HUES48 (cell line): ENCODE measurements at regions not wholly inside any gene's neighbourhood (a gene's known extent, or its start where the extent isn't known, plus 50 kb on each side); places are given as distances from the start of the nearest gene placed in this dataset.
A peak's percentile ranks its signal among the peaks of the same experiment; 100 is the strongest.

Experiments used
- H3K27ac ChIP-seq: one replicate; pipeline ENCODE4 v1.7.0; 2013; ENCODE audit warnings: low read depth, low read length, inconsistent platforms
- H3K27me3 ChIP-seq: 2 replicates; pipeline ENCODE4 v1.6.1; 2013; ENCODE audit warnings: mild to moderate bottlenecking, low read length; ENCODE audit not compliant: control insufficient read depth, insufficient read depth
- H3K36me3 ChIP-seq: 2 replicates; pipeline ENCODE4 v1.6.1; 2013; ENCODE audit warnings: low read length; ENCODE audit not compliant: control insufficient read depth, insufficient read depth
- H3K4me1 ChIP-seq: 2 replicates; pipeline ENCODE4 v1.6.1; 2013; ENCODE audit warnings: mild to moderate bottlenecking, low read length; ENCODE audit not compliant: control insufficient read depth, insufficient read depth
- H3K4me3 ChIP-seq: 2 replicates; pipeline ENCODE4 v1.5.1; 2013; ENCODE audit warnings: mild to moderate bottlenecking, low read depth, low read length
- H3K9ac ChIP-seq: 2 replicates; pipeline ENCODE4 v1.6.1; 2013; ENCODE audit warnings: mild to moderate bottlenecking, low read depth, low read length, moderate library complexity
- H3K9me3 ChIP-seq: 2 replicates; pipeline ENCODE4 v1.6.1; 2013; ENCODE audit warnings: low read length; ENCODE audit not compliant: control insufficient read depth, insufficient read depth

DNA sequence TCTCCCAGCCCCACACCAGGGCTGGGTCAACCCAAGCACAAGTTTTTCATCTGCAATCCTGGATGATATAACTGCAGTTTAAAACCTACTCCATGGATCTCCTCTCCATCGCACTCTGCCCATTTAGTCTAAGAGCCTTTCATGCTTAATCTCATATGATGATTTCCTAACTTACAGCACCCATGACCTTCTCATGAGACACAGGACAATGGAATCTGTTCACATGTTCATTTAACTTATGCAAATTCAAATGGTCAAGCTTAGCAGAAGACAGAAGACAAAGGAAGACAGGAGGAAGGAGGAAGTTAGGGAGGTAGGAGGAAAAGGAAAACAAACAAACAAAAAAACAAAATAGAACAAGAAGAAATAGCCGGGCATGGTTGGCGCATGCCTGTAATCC, 64.6 kb upstream of the PNMA1 start:
- Histone ChIP-seq H3K4me3 (no peak overlapping the region), H3K36me3 (no peaks in the 10 kb centered on the region), H3K9me3 (no peaks in the 10 kb centered on the region), H3K27ac (no peak overlapping the region), H3K4me1 (no peaks in the 10 kb centered on the region), H3K9ac (no peak overlapping the region), H3K27me3 (peaks cover 27% of the 10 kb centered on the region)

- Histone ChIP-seq H3K4me1 (no peaks in the 10 kb centered on the region), H3K27ac (no peak overlapping the region)
These were observed 63.2 kb upstream of the PNMA1 start for GRCh38 chr14:73777420-73777819.

DNA sequence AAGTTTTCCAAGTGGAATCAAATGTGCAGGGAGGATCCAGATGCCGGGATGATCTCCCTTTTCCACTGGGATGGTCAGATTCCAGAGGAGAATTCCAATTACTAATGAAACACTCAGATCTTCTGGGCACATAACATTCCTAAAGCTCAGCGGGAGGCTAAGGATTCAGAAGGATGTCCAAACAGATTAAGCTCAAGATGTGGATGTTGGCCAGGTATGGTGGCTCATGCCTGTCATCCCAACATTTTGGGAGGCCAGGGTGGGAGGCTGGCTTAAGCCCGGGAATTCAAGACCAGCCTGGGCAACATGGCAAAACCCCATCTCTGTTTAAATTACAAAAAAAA, 62.0 kb upstream of the PNMA1 start:
- Histone ChIP-seq H3K9me3 (no peaks in the 10 kb centered on the region), H3K27me3 (peaks cover 14% of the 10 kb centered on the region), H3K36me3 (no peaks in the 10 kb centered on the region), H3K27ac (no peak overlapping the region), H3K4me3 (no peak overlapping the region), H3K4me1 (peaks cover 8% of the 10 kb centered on the region), H3K9ac (no peak overlapping the region)

More at GRCh38 chr14:73777420-73777819, 63.2 kb upstream of the PNMA1 start:
- Histone ChIP-seq H3K27me3 (peaks cover 17% of the 10 kb centered on the region), H3K36me3 (no peaks in the 10 kb centered on the region), H3K9ac (no peak overlapping the region), H3K9me3 (no peaks in the 10 kb centered on the region), H3K4me3 (no peak overlapping the region)

- no peaks in the 10 kb centered on the region for H3K9me3 ChIP-seq
- no peaks in the 10 kb centered on the region for H3K36me3 ChIP-seq
- peaks cover 14% of the 10 kb centered on the region for H3K27me3 ChIP-seq
- no peak overlapping the region for H3K27ac ChIP-seq
- H3K4me3 ChIP-seq: no peak overlapping the region
- H3K4me1 ChIP-seq: peaks cover 10% of the 10 kb centered on the region
- H3K9ac ChIP-seq: no peak overlapping the region
These were observed 61.4 kb upstream of the PNMA1 start for GRCh38 chr14:73775339-73776193.

DNA sequence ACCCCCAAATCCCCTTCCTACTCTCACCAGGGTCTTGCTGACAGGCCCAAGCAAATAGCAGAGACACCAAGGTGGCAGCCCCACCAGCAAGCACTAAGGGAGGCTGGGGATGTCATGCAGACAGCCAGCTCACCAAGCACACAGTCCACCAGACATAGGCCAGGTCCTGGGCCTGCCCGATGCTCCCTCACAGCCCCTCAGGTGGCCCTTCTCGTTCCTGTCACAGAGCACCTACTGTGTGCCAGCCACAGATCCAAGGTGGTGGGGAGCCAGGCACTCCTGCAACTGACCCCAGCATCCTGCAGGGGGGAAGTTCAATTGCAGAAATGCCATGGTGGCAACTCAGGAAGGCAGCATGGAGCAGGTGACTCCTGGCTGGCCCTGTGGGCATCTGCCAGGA, 60.5 kb upstream of the PNMA1 start:
- no peak overlapping the region for H3K27ac ChIP-seq

DNA sequence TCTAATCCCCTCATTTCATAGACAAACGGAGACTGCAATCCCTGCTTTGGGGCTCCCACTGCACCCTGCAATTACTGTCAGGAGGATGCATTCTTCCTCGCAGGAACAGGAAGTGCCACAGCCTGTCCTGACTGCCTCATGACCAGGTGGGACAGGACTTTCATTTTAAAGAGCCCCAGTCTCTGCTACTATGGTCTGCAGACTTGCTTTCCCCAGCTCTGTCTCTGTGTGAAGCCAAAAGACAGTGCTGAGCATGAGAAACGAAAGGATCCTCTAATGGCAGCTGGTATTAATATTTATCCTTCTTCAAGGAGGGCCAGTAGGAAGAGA, 60.0 kb upstream of the PNMA1 start:
- H3K4me3 ChIP-seq: no peak overlapping the region
- no peak overlapping the region for H3K9ac ChIP-seq
- H3K27ac ChIP-seq: no peak overlapping the region
- H3K9me3 ChIP-seq: no peaks in the 10 kb centered on the region
- H3K4me1 ChIP-seq: peaks cover 10% of the 10 kb centered on the region
- H3K27me3 ChIP-seq: peaks cover 12% of the 10 kb centered on the region
- H3K36me3 ChIP-seq: no peaks in the 10 kb centered on the region

More for the DNA sequence above, 60.5 kb upstream of the PNMA1 start:
- Histone ChIP-seq H3K36me3 (no peaks in the 10 kb centered on the region), H3K9me3 (no peaks in the 10 kb centered on the region), H3K27me3 (peaks cover 12% of the 10 kb centered on the region), H3K4me1 (peaks cover 10% of the 10 kb centered on the region), H3K9ac (no peak overlapping the region), H3K4me3 (no peak overlapping the region)

DNA sequence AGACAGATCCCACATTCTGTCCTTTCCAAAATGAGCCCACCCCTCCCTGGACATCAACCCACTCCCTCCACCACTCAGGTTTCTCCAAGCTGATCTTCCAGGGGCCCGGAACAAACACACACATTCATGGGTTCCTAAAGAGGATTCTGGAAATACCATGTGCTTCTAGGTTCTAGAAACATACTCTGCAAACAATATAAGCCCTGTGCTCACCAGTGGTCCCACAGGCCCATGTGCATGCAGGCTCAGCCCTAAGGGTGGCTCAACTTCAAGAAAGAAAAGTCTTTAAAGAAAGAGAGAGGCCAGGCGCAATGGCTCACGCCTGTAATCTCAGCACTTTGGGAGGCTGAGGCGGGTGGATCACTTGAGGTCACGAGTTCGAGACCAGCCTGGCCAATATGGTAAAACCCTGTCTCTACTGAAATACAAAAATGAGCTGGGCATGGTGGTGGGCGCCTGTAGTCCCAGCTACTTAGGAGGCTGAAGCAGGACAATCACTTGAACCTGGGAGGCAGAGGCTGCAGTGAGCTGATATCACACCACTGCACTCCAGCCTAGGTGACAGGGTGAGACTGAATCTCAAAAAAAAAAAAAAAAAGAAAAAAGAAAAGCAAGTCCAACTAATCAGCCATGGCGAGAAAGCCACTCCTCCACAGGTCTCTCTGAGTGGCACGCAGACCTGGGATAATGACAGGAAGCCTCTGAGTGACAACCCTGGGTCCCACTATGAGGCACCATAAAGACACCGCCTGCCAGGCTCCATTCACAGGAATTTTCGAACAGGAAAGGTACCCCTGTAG, 59.5 kb upstream of the PNMA1 start:
- Histone ChIP-seq H3K9ac (no peak overlapping the region), H3K4me1 (peaks cover 10% of the 10 kb centered on the region), H3K9me3 (no peaks in the 10 kb centered on the region), H3K4me3 (no peak overlapping the region), H3K27me3 (peaks cover 12% of the 10 kb centered on the region), H3K36me3 (no peaks in the 10 kb centered on the region), H3K27ac (no peak overlapping the region)

DNA sequence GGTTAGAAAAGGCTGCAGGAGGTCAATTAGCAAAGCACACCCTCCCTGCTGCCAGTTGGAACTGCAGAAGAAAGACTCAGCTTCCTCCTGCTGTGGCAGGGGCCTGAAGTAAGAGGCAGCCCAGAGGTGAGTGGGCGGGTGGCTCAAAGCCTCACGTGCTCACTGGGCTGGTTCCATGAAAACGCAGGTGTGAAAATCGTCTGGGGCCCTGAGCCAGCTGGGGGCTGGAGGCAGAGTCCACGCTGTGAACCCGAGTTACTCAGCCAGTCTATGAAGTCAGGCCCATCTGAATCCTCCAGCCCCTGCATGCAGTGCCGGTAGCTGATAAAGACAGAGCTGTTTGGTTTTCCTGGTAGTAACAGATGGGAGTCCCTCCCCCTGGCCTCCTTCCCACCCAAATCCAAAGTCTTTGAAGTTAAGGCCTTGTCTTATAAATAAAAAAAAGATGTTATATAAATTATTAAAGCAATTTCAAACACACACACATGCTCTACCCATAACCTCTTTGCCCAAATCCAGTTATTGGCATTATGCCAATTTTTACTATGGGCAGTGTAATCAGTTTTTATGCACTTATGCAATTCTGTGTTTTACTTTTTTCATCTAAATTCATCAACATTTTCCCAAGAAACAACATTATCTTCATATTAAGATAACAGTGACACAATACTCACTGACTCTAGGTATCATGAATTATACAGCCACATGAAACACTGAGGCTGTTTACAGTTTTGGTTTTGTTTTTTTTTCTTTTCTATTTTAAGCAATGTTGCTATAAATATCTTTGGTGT, 57.9 kb upstream of the PNMA1 start:
- Histone ChIP-seq H3K27me3 (peaks cover 12% of the 10 kb centered on the region), H3K4me3 (no peak overlapping the region), H3K27ac (peak overlapping the region; percentile 48), H3K4me1 (peaks cover 10% of the 10 kb centered on the region), H3K36me3 (no peaks in the 10 kb centered on the region), H3K9ac (no peak overlapping the region), H3K9me3 (no peaks in the 10 kb centered on the region)

- Histone ChIP-seq H3K9ac (no peak overlapping the region), H3K4me3 (no peak overlapping the region), H3K4me1 (peaks cover 10% of the 10 kb centered on the region), H3K27me3 (peaks cover 12% of the 10 kb centered on the region), H3K27ac (peak overlapping the region; percentile 48), H3K9me3 (no peaks in the 10 kb centered on the region), H3K36me3 (no peaks in the 10 kb centered on the region)
These were observed 57.0 kb upstream of the PNMA1 start for GRCh38 chr14:73770977-73771847.

DNA sequence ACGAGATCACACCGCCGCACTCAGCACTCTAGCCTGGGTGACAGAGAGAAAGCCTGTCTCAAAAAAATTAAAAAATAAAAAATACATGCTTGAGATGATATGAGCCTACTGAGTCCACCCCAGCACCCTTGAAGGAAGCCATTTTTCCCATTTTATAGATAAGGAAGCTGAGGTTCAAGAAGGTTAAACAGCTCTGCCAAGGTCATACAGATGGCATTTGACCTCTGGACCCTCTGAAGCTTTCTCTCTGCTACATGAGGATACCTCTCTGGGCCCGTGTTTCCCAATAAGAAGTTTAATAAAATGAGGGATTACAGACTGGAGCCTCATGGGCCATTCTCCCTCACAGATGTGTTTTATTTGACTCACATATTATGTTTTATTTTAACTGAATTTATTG, 53.9 kb upstream of the PNMA1 start:
- H3K4me3 ChIP-seq: no peak overlapping the region
- H3K27ac ChIP-seq: no peak overlapping the region
- H3K4me1 ChIP-seq: peaks cover 10% of the 10 kb centered on the region
- no peaks in the 10 kb centered on the region for H3K36me3 ChIP-seq
- no peaks in the 10 kb centered on the region for H3K9me3 ChIP-seq
- H3K9ac ChIP-seq: no peak overlapping the region
- H3K27me3 ChIP-seq: peaks cover 12% of the 10 kb centered on the region
